Transverse colon (tissue), 4 donors: ENCODE measurements at regions not wholly inside any gene's neighbourhood (a gene's known extent, or its start where the extent isn't known, plus 50 kb on each side); places are given as distances from the start of the nearest gene placed in this dataset.

Experiments used
- DNase-seq: peaks from one replicate; pipeline ENCODE4 v3.0.0-alpha.2; 2019
- H3K27ac ChIP-seq, 4 donors: fragments of 200-600 bp; sonication (generic); 2 replicates each; pipeline ENCODE4 v1.5.1; 2016 to 2018; ENCODE audit warnings: inconsistent platforms in 4 of 4
- H3K27me3 ChIP-seq: fragments of 200-600 bp; sonication (generic); 2 replicates; pipeline ENCODE4 v1.5.1; 2017; ENCODE audit warnings: inconsistent platforms
- H3K36me3 ChIP-seq, 4 donors: fragments of 200-600 bp; sonication (generic); 2 replicates each; pipeline ENCODE4 v1.5.1; 2017 to 2019; ENCODE audit warnings: inconsistent platforms in 4 of 4
- H3K4me1 ChIP-seq, 4 donors: fragments of 200-600 bp; sonication (generic); 2 replicates each; pipeline ENCODE4 v1.5.1; 2017 to 2020; ENCODE audit warnings: inconsistent platforms in 4 of 4
- H3K4me3 ChIP-seq, 4 donors: fragments of 200-600 bp; sonication (generic); 1 replicate in 1 of 4; 2 replicates in 3 of 4; pipeline versions ENCODE4 v1.5.1 to v1.6.1; 2017 to 2019; ENCODE audit warnings: inconsistent platforms in 4 of 4
- H3K9me3 ChIP-seq, 2 donors: fragments of 200-600 bp; sonication (generic); 2 replicates each; pipeline ENCODE4 v1.5.1; 2017 to 2019; ENCODE audit warnings: inconsistent platforms in 2 of 2
- EP300 ChIP-seq: sonication (generic); formaldehyde crosslinking; IDR thresholded peaks from one replicate; pipeline ENCODE4 v1.6.1; 2017; ENCODE audit warnings: antibody characterized with exemption, low read depth
- POLR2A ChIP-seq: fragments of 450-650 bp; IDR thresholded peaks from one replicate; pipeline ENCODE4 v1.6.1; 2016; ENCODE audit warnings: antibody characterized with exemption, mild to moderate bottlenecking, moderate library complexity
- POLR2AphosphoS5 ChIP-seq, 3 donors: sonication (generic); formaldehyde crosslinking; IDR thresholded peaks; one replicate each; pipeline ENCODE4 v1.6.1; 2016; ENCODE audit warnings: antibody characterized with exemption in 3 of 3
- WGBS, 2 donors: methylation state at CpG; one replicate each; pipeline ENCODE4 v1.1.5; 2018; ENCODE audit warnings: low coverage in 1 of 2; 5-methylcytosine and 5-hydroxymethylcytosine counted together
- in situ Hi-C, 4 donors: fragments of 200-750 bp; cut with MboI; loops; one replicate each; pipeline versions ENCODE4 v1.15.0 to v1.15.1; 2017; ENCODE audit warnings: low sequenced_read_pairs in 3 of 4, low pct_ligation_motif_present in 1 of 4, low pct_unique_long_range_greater_than_20kb in 1 of 4
- intact Hi-C: fragments of 100-400 bp; cut with DNase I; formaldehyde crosslinking; loops from one replicate; pipeline ENCODE4 v1.15.1; 2023; ENCODE audit warnings: low total_unique reads
- TF ChIP-seq, protein P1 (sequence below), 5 experiments: fragments of 200-600 bp in 3 of 5; fragments of 450-650 bp in 2 of 5; sonication (generic) in 3 of 5; IDR thresholded peaks; 1 replicate in 2 of 5; 2 replicates in 3 of 5; pipeline ENCODE4 v1.5.1; 2016 to 2017; ENCODE audit warnings: antibody characterized with exemption in 5 of 5, inconsistent platforms in 3 of 5, mild to moderate bottlenecking in 2 of 5, moderate library complexity in 1 of 5

DNA sequence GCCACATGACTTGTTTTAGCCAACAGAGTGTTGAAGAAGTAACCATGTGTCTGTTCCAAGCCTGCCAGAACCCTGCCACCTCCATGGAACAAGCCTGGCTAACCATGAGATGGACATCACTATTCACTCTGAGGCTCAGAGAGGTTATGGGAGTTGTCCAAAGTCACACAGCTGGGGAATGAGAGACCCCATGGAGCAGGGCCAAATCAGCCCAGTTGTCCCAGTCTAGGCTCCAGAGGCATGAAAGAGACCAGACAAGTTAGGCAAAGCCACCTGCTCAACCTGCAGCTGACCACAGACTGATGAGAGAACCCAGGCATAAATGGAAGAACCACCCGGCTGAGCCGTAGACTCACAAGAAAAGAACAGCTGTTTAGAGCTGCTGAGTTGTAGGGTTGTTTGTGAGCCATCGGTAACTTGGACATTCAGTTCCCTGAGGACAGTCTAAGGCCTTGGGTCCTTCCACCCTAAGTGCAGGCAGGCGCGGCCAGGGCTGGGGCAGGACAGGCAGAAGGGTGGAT lies 74.7 kb upstream of the PHF21B start:
- in situ Hi-C loops, result loop anchor here in 1 of 4 donors (25.0 kb wide), 1 partner anchor 272 kb away; no protein-coding TSS in a partner anchor
- Histone ChIP-seq H3K4me3 (no peak overlapping the region), H3K27ac (no peak overlapping the region), H3K9me3 (no peaks in the 10 kb centered on the region), H3K36me3 (no peaks in the 10 kb centered on the region), H3K4me1 (no peaks in the 10 kb centered on the region), H3K27me3 (peaks cover 20% of the 10 kb centered on the region)
- no peak for DNase-seq
- TF ChIP-seq, protein P1, sequence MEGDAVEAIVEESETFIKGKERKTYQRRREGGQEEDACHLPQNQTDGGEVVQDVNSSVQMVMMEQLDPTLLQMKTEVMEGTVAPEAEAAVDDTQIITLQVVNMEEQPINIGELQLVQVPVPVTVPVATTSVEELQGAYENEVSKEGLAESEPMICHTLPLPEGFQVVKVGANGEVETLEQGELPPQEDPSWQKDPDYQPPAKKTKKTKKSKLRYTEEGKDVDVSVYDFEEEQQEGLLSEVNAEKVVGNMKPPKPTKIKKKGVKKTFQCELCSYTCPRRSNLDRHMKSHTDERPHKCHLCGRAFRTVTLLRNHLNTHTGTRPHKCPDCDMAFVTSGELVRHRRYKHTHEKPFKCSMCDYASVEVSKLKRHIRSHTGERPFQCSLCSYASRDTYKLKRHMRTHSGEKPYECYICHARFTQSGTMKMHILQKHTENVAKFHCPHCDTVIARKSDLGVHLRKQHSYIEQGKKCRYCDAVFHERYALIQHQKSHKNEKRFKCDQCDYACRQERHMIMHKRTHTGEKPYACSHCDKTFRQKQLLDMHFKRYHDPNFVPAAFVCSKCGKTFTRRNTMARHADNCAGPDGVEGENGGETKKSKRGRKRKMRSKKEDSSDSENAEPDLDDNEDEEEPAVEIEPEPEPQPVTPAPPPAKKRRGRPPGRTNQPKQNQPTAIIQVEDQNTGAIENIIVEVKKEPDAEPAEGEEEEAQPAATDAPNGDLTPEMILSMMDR (IDR thresholded peaks at IDR 0.05), result no peak
- no peak for TF ChIP-seq POLR2A
- TF ChIP-seq POLR2AphosphoS5 (IDR thresholded peaks at IDR 0.05), result no peak
- TF ChIP-seq EP300, result no peak
- intact Hi-C loops, result no loop called here
- 79% methylated on average over 5 of the region's 5 CpGs; no CpG with 5 or more reads in 1 of the 2 donors for WGBS, 2 donors

DNA sequence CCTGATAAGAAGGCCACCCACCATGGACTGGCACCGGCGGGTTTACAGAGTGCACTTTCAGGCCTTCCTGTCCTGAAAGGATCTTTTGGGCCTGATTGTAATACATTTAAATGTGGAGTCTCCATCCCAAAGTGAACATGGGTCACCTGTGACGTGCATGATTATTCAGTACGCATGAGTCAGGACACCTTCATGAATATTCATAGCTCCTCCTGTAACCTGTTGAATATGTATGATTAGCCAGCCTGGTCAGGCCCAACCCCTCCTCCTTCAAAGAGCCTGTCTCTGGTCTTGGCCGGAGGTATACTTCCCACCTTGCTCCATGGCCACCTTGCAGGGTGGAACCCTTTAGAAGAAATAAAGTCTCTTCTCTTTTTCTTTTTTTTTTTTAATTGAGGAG lies 75.9 kb upstream of the NUP50 start:
- intact Hi-C loops, result no loop called here
- in situ Hi-C loops, result loop anchor here in 1 of 4 donors (25.0 kb wide), 1 partner anchor 276 kb away; no protein-coding TSS in a partner anchor
- peaks cover 16% of the 10 kb centered on the region for H3K27me3 ChIP-seq
- whole genome bisulfite sequencing, 2 donors, result 88 to 100% methylated on average over 1 to 5 of the region's 5 CpGs
- no peaks in the 10 kb centered on the region for H3K9me3 ChIP-seq
- H3K4me1 ChIP-seq, result peaks cover 0 to 15% (median 5%) of the 10 kb centered on the region in 4 donors
- DNase-seq, result no peak
- H3K36me3 ChIP-seq, result no peaks in the 10 kb centered on the region
- no peak for TF ChIP-seq POLR2AphosphoS5 (IDR thresholded peaks at IDR 0.05)
- no peak for TF ChIP-seq POLR2A
- TF ChIP-seq EP300, result no peak
- TF ChIP-seq, protein P1 (IDR thresholded peaks at IDR 0.05), result no peak
- H3K4me3 ChIP-seq, result no peak overlapping the region
- no peak overlapping the region for H3K27ac ChIP-seq

DNA sequence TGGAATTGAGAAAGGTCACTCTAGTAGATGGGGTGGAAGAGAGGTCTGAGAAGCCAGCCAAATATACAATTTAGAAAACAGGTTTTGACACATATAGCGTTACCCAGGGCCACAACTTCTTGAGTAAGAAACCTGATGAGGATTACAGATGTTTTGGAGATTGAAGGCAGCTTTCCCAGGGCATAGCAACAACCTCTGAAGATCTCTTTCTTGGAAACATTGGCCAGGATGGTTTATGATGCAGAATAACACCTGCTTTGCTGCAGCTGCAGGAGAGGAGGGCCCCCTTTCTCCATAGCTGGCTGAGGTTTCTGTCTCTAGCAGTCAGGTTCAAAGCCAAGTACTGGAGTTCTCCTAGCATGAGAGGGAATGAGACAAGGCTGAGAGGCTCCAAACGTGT lies 75.1 kb upstream of the NUP50 start:
- H3K36me3 ChIP-seq, result no peaks in the 10 kb centered on the region
- H3K27ac ChIP-seq, result no peak overlapping the region
- 75 to 86% methylated on average over 1 to 2 of the region's 2 CpGs for WGBS, 2 donors
- peaks cover 0 to 15% (median 5%) of the 10 kb centered on the region in 4 donors for H3K4me1 ChIP-seq
- no peak for DNase-seq
- H3K4me3 ChIP-seq, result no peak overlapping the region
- intact Hi-C loops, result no loop called here
- in situ Hi-C loops, result loop anchor here in 1 of 4 donors (25.0 kb wide), 1 partner anchor 276 kb away; no protein-coding TSS in a partner anchor
- no peak for TF ChIP-seq EP300
- TF ChIP-seq POLR2A, result no peak
- TF ChIP-seq, protein P1 (IDR thresholded peaks at IDR 0.05), result no peak
- TF ChIP-seq POLR2AphosphoS5 (IDR thresholded peaks at IDR 0.05), result no peak
- peaks cover 12% of the 10 kb centered on the region for H3K27me3 ChIP-seq
- H3K9me3 ChIP-seq, result no peaks in the 10 kb centered on the region

DNA sequence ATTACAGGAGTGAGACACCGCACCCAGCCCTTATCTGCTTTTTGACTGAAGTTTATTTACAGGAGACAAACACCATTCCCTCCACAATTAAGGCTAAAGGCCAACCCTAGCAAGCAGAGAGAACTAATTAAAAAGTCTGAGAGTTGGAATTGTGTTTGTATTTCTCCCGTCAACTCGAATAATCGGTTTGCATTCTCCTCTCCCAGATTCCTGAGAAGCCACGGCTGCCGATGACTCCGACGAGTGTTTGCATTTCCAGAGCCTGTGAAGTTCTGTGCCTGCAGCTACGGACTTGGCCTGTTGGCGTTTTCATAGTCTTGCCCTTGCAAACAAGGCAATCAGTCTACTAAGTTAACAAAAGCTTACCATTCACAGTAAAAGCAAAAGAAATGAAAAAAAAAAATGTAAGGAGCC lies 73.2 kb upstream of the NUP50 start:
- WGBS, 2 donors, result 12 to 20% methylated on average over 7 to 10 of the region's 10 CpGs
- no peaks in the 10 kb centered on the region for H3K9me3 ChIP-seq
- H3K4me3 ChIP-seq, result no peak overlapping the region
- intact Hi-C loops, result no loop called here
- TF ChIP-seq POLR2A, result no peak
- TF ChIP-seq, protein P1 (IDR thresholded peaks at IDR 0.05), result peak in 1 of 5 experiments; percentile 19
- no peaks in the 10 kb centered on the region for H3K36me3 ChIP-seq
- H3K27ac ChIP-seq, result no peak overlapping the region
- peak; percentile 41 for DNase-seq
- peaks cover 0 to 15% (median 5%) of the 10 kb centered on the region in 4 donors for H3K4me1 ChIP-seq
- H3K27me3 ChIP-seq, result peaks cover 25% of the 10 kb centered on the region
- in situ Hi-C loops, result loop anchor here in 1 of 4 donors (25.0 kb wide), 1 partner anchor 278 kb away; no protein-coding TSS in a partner anchor
